SKM-1 treated with dmso at 0.1 percent for 144 hours (cell line): ENCODE measurements at regions not wholly inside any gene's neighbourhood (a gene's known extent, or its start where the extent isn't known, plus 50 kb on each side); places are given as distances from the start of the nearest gene placed in this dataset.

Experiments used
- DNase-seq: peaks from one replicate; lab custom pipeline; 2025; ENCODE audit not compliant: unreplicated experiment; lab: John Stamatoyannopoulos, UW

DNA sequence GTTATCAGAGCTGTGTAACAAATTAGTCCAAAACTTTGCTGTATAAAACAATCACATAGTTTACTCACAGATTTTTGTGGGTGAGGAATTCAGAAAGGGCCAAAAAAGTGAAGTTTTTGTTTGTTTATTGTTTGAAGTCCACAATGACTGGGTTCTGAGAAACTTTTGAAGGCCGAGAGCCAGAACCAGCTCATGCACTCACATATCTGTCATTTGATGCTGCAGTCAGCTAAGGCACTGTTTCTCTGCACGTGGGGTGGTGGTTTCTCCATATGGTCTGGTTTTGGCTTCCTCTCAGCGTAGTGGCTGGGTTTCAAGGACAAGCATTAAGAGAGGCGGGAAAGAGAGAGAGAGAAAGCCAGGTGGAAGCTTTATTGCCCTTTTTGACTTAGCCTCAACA, 131.8 kb downstream of the TWIST2 start:
- DNase-seq = no peak

DNA sequence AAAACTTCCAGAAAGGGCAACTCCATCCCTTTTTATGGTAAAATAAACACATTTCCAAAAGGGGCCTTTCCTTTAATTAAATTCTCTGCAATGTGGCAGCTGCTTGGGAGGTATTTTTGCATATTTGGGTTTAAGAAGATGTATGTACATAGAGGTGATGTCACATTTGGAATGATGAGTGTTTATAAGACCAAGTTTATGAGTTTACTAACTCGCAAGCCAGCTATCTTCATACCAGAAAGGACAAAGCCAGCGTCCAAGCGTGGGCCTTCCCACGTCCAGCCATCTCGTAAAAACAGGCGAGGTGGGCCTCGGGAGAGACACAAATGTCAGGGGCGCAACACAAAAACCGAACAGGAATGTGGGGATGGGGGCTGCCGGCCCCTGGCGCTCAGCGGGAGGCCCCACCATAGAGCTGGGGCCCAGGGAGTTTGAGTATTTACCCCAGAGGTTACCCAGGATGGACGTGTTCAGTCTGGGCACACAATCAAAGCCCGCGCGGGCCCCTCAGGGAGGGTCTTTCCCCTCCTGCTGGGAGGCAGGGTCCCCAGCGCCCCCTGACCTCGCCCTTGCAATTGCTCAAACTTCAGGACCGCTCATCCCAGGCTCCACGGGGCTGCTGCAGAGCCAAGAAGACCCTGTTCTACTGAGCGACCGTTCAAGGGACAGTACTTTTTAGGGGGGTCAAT, 137.3 kb downstream of the TWIST2 start:
- DNase-seq = no peak

DNA sequence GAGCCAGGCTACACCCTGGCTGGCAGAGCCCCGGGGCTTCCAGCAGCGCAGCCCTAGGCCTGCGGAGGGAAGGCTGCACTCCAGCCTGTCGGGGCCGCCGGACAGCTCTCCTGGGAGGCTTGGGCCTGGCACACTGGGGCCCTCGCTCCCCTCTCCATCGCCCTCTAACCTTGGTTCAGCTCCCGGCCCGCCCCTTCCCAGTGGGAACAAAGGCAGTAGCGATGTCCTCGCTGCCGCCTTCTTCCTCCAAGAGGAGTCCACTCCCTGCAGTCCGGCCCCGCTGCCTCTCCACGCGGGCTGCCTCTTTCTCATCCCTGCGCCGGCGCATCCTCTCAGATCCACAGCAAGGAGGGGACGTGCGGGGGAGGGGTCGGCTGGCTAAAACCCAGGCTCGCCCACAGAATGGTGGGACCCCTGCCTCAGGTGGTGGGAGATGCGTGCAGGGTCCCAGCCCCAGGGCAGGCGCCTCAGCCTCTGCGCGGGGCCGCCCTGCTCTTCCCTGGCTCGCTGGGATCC, 138.1 kb downstream of the TWIST2 start:
- DNase-seq = no peak

DNA sequence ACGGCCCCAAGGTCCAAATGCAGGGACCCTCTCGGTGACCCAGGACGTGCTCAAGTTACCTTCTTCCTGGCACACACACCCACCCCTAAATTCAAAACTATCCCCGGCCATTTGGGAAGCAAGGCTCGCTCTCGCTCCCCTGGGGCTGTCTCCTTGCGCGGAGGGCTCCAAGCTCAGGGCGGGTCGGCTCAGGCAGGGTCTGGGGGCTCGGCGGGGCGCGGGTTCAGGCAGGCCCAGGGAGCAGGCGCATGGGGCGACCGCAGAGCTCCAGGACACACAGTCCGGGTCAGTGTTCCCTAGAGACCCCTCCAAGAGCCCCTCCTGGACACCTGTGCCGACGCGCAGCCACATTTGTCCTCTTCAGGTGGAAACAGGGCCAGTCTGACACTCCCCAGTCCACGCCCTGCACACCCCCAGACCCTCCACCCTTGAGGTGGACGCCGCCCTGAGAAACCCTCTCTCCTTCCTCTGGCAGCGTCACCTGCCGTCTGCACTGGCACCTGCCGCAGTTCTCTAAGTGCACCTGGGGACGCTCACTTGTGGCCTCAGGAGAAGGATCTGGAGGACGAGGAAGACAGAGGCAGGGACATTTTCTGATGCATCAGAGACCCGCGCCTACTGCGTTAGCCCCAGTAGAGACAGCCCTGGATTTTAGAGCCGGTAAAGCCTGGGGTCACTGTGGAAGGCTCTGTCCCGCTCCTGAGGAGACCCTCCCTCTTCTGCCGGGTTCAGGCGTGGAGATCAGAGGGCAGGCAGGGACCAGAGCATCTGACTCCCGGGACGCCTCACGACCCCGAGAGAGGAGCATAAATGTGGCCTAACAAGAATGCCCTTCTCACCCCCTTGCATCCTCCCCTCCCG, 138.8 kb downstream of the TWIST2 start:
- no peak for DNase-seq

DNA sequence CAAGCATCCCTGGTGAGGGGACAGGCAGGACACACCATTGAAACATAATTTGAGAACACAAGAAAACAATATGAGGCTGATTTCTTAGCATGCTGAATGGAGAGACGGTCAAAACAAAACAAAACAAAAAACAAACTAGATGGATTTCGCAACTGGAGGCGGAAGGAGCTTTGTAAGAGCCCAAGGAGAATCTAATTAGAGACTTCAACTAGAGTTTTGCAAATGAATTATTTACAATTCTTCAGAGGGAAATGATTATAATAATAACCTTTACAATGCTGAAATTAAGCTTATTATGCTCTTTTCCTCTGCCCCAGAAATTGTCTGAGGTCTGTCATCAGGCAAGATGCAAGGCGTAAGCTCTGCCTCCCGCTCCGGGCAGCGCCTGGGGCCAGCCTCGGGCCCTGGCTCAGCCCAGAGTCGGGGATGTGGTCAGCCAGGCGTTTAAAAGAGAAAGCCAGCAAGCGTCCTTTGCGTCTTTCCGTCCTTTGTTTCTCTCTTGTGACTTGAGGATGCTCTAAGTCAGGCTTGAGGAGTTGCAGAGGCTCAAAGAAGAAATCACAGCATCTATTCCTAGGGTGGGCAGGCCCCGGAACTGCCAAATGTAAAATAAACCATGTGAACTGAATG, 139.6 kb downstream of the TWIST2 start:
- no peak for DNase-seq

DNA sequence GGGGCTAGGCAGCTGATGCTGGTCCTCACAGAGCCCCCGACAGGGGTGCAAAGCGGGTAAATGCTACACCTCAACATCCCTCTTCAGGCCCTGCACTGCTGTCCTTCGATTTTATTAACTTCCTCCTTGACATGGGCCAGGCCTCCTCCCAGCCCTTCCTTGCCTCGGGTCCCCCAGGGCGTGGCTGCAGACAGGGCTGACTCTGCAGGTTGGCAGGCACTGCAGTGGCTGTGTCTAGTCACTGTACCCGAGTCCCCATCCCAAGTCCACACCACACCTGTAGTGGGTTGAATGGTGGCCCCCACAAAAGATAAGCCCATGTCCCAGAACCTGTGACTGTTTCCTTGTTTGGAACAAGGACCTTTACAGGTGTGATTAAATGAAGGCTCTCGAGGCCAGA, 140.2 kb downstream of the TWIST2 start:
- no peak for DNase-seq

DNA sequence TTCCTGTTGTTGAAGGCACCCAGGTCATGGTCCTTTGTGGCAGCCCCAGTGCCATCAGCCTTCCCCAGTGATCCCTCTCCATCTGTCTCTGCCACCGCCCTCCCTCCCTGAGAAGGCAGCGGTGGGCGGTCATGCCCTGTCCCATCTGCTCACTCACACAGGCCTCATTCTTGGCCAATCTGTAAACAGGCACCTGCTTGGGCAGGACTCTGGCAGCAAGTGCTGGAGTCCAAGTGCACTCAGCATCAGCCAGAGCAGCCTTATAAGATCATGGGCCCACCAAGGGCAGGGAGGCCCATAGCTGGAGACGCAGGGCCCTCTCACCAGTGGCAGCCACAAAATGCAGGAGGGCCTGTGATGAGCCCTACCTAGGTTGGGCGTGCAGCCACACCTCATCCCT, 140.9 kb downstream of the TWIST2 start:
- no peak for DNase-seq

DNA sequence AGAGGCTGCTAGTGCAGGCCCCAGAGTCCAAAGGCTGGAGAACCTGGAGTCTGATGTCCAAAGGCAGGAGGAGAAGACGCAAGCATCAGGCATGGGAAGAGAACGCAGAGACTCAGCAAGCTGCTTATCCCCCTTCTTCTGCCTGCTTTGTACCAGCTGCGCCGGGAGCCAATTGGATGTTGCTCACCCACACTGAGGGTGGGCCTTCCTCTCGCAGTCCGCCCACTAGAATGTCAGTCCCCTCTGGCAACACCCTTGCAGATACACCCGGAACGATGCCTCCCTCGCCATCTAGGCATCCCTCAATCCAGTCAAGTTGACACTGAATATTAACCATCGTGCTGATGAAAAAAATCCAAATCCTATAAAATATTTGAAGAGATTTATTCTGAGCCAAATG, 141.6 kb downstream of the TWIST2 start:
- no peak for DNase-seq

DNA sequence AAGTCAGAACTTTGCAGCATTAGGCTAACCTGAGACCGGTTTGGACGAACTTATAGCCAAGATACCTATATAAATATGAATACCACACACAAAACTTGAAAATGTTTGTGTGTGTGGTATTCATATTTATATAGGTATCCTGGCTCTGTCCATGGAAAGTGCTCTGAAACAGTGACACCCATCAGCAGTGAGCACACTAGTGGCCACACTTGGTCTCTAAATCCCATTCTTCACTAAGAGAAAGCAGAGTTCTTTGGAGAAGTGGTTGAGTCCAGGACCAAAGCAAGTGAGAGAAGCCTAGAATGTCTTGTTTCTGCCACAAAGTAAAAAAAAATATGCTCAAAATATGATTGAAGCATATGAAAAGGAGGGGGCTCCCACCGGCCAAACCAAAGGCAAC, 146.5 kb downstream of the TWIST2 start:
- no peak for DNase-seq

DNA sequence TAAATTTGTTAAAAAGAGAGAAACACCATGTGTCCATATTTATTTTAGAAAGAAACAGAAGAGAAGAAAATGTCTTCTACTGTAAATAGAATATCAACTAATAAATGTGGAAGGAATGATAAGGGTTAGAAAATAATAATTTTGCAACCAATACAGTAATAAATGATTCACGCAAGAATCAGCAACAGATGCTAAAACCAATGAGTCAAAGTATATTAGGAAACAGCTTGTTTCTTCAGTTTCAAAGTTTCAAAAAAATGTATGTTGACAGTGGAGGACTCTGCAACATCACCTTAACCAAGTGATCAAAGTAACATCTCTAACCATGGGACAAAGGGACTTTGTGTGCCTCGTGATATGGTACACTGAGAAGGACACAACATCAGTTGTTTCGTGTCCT, 147.0 kb downstream of the TWIST2 start:
- no peak for DNase-seq

DNA sequence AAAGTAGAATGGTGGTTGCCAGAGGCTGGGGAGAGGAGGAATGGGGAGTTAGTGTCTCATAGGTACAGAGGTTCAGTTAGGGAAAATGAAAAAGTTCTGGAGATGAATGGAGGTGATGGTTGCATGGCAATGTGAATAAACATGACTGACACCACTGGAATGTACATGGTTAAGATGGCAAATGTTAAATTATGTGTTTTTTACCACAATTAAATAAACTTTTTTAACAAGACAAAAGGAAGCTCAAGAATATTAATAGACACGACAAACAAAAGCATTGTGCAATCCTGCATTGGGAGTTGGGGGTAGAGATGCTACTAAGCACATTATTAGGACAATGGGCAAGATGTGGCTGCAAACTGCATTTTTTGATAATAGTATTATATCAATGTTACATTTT, 147.7 kb downstream of the TWIST2 start:
- no peak for DNase-seq

DNA sequence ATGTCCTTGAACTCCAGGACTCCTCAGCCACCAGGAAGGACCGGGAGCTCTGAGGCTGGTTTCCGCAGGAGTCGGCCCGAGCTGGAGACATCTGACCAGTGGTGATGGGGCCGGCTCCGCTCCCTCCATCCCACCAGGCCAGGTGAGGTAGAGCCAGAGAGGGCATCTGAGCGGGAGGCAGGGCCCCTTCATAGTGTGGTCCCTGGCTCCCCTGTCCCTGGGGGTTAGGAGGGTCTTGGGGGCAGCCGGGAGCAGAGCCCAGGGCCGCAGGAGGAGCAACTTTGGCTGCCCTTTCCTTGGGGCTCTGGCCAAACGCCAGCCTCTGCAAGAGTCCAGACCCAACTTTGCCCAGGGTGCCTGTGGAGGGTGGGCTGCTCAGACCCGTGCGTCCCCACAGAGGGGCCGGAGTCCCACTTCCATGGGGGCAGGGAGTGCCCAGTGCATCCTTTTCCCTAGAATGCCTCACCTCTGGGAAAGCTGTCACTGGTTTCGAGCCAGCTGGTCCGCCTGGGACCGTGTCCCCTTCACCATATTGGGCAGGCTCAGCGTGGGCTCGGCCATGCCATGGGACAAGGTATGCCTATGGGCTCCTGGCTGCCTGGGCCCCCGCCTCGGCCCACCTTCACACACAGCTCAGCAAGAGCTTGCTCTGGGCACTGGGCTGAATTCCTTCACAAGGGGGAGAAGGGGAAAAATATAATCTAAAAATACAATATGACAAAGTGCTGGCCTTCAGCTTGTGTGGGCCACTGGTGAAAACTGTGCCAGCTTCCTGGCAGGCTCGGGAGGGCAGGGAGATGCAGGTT, 148.6 kb downstream of the TWIST2 start:
- DNase-seq = no peak

DNA sequence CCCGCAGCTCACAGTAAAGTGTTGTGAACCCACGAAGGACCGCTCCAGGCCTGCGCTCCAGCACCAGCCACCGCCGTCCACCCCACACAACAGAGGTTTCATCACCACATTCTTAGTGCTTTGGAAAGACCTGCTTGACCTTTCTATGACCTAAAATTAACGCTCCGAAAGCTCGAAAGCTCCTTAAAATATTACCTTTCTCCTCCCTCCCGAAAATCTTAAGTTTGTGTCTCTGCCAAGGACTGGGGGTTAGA, 149.2 kb downstream of the TWIST2 start:
- DNase-seq = no peak

DNA sequence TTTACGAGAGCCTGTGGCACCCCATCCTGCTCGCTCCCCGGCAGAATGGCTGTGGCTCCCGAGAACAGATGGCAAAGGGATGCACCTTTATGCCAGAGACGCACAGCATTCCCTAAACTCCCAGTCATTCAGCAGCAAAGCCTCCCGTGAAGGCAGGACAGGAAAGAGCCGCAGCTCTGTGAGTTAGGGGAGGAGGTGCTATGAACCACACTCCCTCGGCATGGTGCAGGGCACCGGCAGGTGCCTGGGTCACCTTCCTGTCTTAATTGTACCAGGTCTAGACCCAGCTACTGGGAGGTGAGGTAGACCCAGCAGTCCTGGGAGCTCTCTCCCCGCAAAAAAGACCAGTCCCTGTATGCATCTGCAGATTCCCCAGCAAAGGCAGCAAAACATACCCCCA, 149.8 kb downstream of the TWIST2 start:
- DNase-seq = no peak
